Astrocyte (in vitro differentiated cells and primary cell): ENCODE measurements at regions not wholly inside any gene's neighbourhood (a gene's known extent, or its start where the extent isn't known, plus 50 kb on each side); places are given as distances from the start of the nearest gene placed in this dataset.

Source experiments
- DNase-seq: peaks from one replicate; pipeline ENCODE4 v3.0.0-alpha.2; 2010; ENCODE audit warnings: low read depth
- FAIRE-seq: peaks from 2 replicates; lab custom pipeline; 2011; peaks lifted over from hg19 to GRCh38; lab: Jason Lieb, UNC
- H2AFZ ChIP-seq: 2 replicates; pipeline ENCODE4 v1.6.0; 2012; ENCODE audit warnings: low read depth, low read length, inconsistent platforms
- H3K27ac ChIP-seq: 2 replicates; pipeline ENCODE4 v1.5.1; 2011; ENCODE audit warnings: low read depth, low read length, inconsistent platforms
- H3K27me3 ChIP-seq: 2 replicates; pipeline ENCODE4 v1.6.0; 2011; ENCODE audit warnings: low read length, inconsistent platforms; ENCODE audit not compliant: insufficient read depth
- H3K36me3 ChIP-seq: 2 replicates; pipeline ENCODE4 v1.5.1; 2011; ENCODE audit warnings: low read length, inconsistent platforms; ENCODE audit not compliant: insufficient read depth
- H3K4me1 ChIP-seq: 2 replicates; pipeline ENCODE4 v1.5.1; 2011; ENCODE audit warnings: low read length, inconsistent platforms; ENCODE audit not compliant: insufficient read depth
- H3K4me2 ChIP-seq: 2 replicates; pipeline ENCODE4 v1.6.0; 2012; ENCODE audit warnings: low read length, inconsistent platforms
- H3K4me3 ChIP-seq: 2 replicates; pipeline ENCODE4 v1.5.1; 2011; ENCODE audit warnings: low read depth, mild to moderate bottlenecking, low read length, inconsistent platforms; ENCODE audit not compliant: insufficient read depth
- H3K79me2 ChIP-seq: 2 replicates; pipeline ENCODE4 v1.6.0; 2012; ENCODE audit warnings: mild to moderate bottlenecking, low read length, inconsistent platforms; ENCODE audit not compliant: insufficient read depth
- H3K9ac ChIP-seq: 2 replicates; pipeline ENCODE4 v1.6.0; 2012; ENCODE audit warnings: mild to moderate bottlenecking, low read length, inconsistent platforms
- H3K9me3 ChIP-seq: 2 replicates; pipeline ENCODE4 v1.5.1; 2012; ENCODE audit warnings: low read depth, mild to moderate bottlenecking, low read length, inconsistent platforms; ENCODE audit not compliant: insufficient read depth
- H4K20me1 ChIP-seq: 2 replicates; pipeline ENCODE4 v1.6.0; 2012; ENCODE audit warnings: low read length, inconsistent platforms; ENCODE audit not compliant: insufficient read depth
- H3K27ac Mint-ChIP-seq: one replicate; pipeline ENCODE4 v1.8.0; 2021; ENCODE audit warnings: mild to moderate bottlenecking, mixed read lengths; ENCODE audit not compliant: unreplicated experiment
- H3K27me3 Mint-ChIP-seq: one replicate; pipeline ENCODE4 v1.8.0; 2021; ENCODE audit warnings: low read depth, mixed read lengths; ENCODE audit not compliant: unreplicated experiment
- H3K36me3 Mint-ChIP-seq: one replicate; pipeline ENCODE4 v1.8.0; 2021; ENCODE audit warnings: low read depth, mixed read lengths; ENCODE audit not compliant: unreplicated experiment
- H3K4me1 Mint-ChIP-seq: one replicate; pipeline ENCODE4 v1.8.0; 2021; ENCODE audit warnings: low read depth, mixed read lengths; ENCODE audit not compliant: unreplicated experiment
- H3K4me3 Mint-ChIP-seq: one replicate; pipeline ENCODE4 v1.8.0; 2021; ENCODE audit warnings: mild to moderate bottlenecking, moderate library complexity, mixed read lengths; ENCODE audit not compliant: unreplicated experiment
- H3K9me3 Mint-ChIP-seq: one replicate; pipeline ENCODE4 v1.8.0; 2021; ENCODE audit warnings: mild to moderate bottlenecking, mixed read lengths; ENCODE audit not compliant: unreplicated experiment
- EZH2 ChIP-seq: IDR thresholded peaks from 2 replicates; pipeline ENCODE4 v1.6.1; 2012; ENCODE audit warnings: mild to moderate bottlenecking, low read length, inconsistent platforms; ENCODE audit not compliant: insufficient read depth
- TF ChIP-seq, protein P1 (sequence below): IDR thresholded peaks from 2 replicates; pipeline ENCODE4 v1.5.1; 2011; ENCODE audit warnings: low read depth, mild to moderate bottlenecking, inconsistent platforms, low read length, moderate library complexity; ENCODE audit not compliant: insufficient read depth

DNA sequence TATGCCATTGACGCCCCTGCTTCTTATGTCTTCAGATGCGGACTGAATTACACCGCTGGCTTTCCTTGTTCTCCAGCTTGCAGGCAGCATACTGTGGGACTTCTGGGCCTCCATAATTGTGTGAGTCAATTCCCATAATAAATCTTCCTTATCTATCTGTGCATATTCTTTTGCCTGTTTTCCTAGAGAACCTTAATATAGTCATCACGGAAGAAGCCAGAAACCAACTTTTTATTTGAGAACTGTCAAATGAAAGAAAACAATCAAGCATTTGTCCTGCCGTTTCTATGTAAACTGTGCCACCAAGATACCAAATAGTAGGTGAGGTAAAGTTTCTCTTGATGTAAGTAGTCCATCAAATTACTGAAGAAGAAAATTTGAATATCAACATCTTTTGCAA is 51.8 kb upstream of the B3GALNT1 start:
- peaks cover 2% of the 10 kb centered on the region for H3K9me3 Mint-ChIP-seq
- H3K36me3 Mint-ChIP-seq: no peaks in the 10 kb centered on the region
- Histone ChIP-seq H3K27me3 (no peaks in the 10 kb centered on the region), H4K20me1 (no peaks in the 10 kb centered on the region), H3K9me3 (no peaks in the 10 kb centered on the region), H3K4me1 (no peaks in the 10 kb centered on the region), H3K36me3 (no peaks in the 10 kb centered on the region), H3K4me3 (no peak overlapping the region), H2AFZ (no peak overlapping the region), H3K27ac (no peak overlapping the region), H3K9ac (no peak overlapping the region), H3K4me2 (no peak overlapping the region), H3K79me2 (no peaks in the 10 kb centered on the region)
- H3K27ac Mint-ChIP-seq: no peak overlapping the region
- peak; percentile 50 for DNase-seq
- peaks cover 2% of the 10 kb centered on the region for H3K4me1 Mint-ChIP-seq
- TF ChIP-seq, protein P1, sequence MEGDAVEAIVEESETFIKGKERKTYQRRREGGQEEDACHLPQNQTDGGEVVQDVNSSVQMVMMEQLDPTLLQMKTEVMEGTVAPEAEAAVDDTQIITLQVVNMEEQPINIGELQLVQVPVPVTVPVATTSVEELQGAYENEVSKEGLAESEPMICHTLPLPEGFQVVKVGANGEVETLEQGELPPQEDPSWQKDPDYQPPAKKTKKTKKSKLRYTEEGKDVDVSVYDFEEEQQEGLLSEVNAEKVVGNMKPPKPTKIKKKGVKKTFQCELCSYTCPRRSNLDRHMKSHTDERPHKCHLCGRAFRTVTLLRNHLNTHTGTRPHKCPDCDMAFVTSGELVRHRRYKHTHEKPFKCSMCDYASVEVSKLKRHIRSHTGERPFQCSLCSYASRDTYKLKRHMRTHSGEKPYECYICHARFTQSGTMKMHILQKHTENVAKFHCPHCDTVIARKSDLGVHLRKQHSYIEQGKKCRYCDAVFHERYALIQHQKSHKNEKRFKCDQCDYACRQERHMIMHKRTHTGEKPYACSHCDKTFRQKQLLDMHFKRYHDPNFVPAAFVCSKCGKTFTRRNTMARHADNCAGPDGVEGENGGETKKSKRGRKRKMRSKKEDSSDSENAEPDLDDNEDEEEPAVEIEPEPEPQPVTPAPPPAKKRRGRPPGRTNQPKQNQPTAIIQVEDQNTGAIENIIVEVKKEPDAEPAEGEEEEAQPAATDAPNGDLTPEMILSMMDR: no peak
- no peak for TF ChIP-seq EZH2
- peaks cover 3% of the 10 kb centered on the region for H3K27me3 Mint-ChIP-seq
- H3K4me3 Mint-ChIP-seq: no peak overlapping the region
- FAIRE-seq: no peak

DNA sequence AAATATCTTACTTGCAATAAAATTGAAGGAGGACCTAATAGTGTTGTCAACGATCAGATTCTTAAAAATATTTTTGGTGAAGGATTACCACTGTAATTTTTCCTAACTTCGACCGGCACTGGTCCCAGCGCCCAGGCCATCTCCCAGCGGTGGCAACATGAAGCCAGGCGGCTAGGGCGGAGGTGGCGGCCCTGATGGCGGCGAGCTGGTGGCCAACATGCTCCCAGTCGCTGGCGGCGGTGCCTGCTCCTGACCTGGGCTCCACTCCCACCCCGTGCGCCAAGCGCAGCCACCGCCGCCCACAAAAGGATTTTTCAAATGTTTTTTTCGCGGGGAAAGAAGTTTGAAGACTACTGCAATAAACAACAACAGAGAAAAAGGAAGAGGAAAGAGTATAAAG is 56.5 kb upstream of the B3GALNT1 start:
- no peak for FAIRE-seq
- no peaks in the 10 kb centered on the region for H3K4me1 ChIP-seq
- peaks cover 5% of the 10 kb centered on the region for H3K36me3 Mint-ChIP-seq
- peaks cover 10% of the 10 kb centered on the region for H3K4me1 Mint-ChIP-seq
- no peak overlapping the region for H3K4me2 ChIP-seq
- TF ChIP-seq, protein P1: no peak
- no peak for TF ChIP-seq EZH2
- DNase-seq: no peak
- H3K9me3 ChIP-seq: peaks cover 19% of the 10 kb centered on the region
- H3K79me2 ChIP-seq: no peaks in the 10 kb centered on the region
- H3K9ac ChIP-seq: no peak overlapping the region
- H3K4me3 Mint-ChIP-seq: no peak overlapping the region
- H3K27ac Mint-ChIP-seq: no peak overlapping the region
- no peak overlapping the region for H3K27ac ChIP-seq
- H3K4me3 ChIP-seq: no peak overlapping the region
- no peaks in the 10 kb centered on the region for H3K27me3 ChIP-seq
- H2AFZ ChIP-seq: no peak overlapping the region
- no peaks in the 10 kb centered on the region for H3K36me3 ChIP-seq
- H3K9me3 Mint-ChIP-seq: peaks cover 24% of the 10 kb centered on the region
- H4K20me1 ChIP-seq: no peaks in the 10 kb centered on the region
- no peaks in the 10 kb centered on the region for H3K27me3 Mint-ChIP-seq

DNA sequence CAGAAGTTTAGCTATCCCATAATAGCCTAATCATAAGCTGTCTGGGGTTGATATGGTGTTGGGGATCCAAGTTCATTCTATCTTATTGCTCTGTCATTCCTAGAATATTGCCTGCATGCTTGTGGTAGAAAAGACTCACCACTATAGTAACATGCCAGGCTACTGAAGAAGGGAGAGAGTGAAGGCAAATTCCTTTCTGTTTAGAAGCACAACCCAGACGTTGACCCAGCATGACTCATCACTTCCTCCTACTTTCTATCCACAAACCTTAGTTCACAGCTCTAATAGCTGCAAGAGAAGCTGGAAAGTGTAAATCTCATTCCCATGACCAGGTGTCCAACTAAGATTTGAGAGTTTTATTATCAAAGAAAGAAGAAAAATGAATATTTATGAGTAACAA is 57.8 kb upstream of the NMD3 start:
- H3K4me1 ChIP-seq: no peaks in the 10 kb centered on the region
- H3K27me3 Mint-ChIP-seq: no peaks in the 10 kb centered on the region
- no peak overlapping the region for H3K4me3 Mint-ChIP-seq
- H2AFZ ChIP-seq: no peak overlapping the region
- peak overlapping the region; percentile 52 for H3K27ac ChIP-seq
- no peaks in the 10 kb centered on the region for H3K27me3 ChIP-seq
- H3K4me1 Mint-ChIP-seq: peaks cover 8% of the 10 kb centered on the region
- H3K27ac Mint-ChIP-seq: peak overlapping the region; percentile 93
- no peaks in the 10 kb centered on the region for H3K79me2 ChIP-seq
- no peak overlapping the region for H3K4me3 ChIP-seq
- H3K9ac ChIP-seq: no peak overlapping the region
- TF ChIP-seq, protein P1: no peak
- no peak for TF ChIP-seq EZH2
- peaks cover 24% of the 10 kb centered on the region for H3K9me3 Mint-ChIP-seq
- peak; percentile 99 for DNase-seq
- H3K9me3 ChIP-seq: peaks cover 19% of the 10 kb centered on the region
- no peaks in the 10 kb centered on the region for H3K36me3 ChIP-seq
- FAIRE-seq: peak; percentile 26
- no peaks in the 10 kb centered on the region for H4K20me1 ChIP-seq
- H3K4me2 ChIP-seq: peak overlapping the region; percentile 2
- peaks cover 5% of the 10 kb centered on the region for H3K36me3 Mint-ChIP-seq
